HG02623 (cell line): ENCODE measurements at regions not wholly inside any gene's neighbourhood (a gene's known extent, or its start where the extent isn't known, plus 50 kb on each side); places are given as distances from the start of the nearest gene placed in this dataset.
"Not testable (repeated sequence)": the region's sequence is repeated elsewhere in the genome, so short reads cannot be mapped to it uniquely, and the experiment has no call there.

Source experiments
- ATAC-seq: cut with Tn5 transposase; IDR thresholded peaks from one replicate; pipeline ENCODE4 v1.9.1; 2021; ENCODE audit warnings: moderate library complexity; ENCODE audit not compliant: unreplicated experiment

DNA sequence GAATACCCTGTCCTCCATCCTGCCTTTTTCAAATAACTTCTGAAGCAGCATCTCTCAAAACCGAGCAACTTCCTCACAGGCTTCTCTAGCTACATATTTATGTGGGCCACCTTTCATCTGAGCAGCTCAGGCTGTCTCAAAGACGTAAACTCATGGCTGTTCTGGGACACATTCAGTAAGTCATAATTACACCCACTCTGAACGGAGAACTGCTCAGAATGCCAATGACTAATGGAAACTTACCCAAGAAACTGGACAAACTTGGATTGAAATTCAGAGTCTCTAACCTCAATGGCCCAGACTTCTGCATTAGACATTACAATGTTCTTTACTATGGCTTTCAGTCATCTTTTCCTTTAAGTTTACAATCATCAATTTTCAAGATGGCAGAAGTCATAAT, 145.2 kb downstream of the RAD51AP2 start:
- no peak for ATAC-seq

DNA sequence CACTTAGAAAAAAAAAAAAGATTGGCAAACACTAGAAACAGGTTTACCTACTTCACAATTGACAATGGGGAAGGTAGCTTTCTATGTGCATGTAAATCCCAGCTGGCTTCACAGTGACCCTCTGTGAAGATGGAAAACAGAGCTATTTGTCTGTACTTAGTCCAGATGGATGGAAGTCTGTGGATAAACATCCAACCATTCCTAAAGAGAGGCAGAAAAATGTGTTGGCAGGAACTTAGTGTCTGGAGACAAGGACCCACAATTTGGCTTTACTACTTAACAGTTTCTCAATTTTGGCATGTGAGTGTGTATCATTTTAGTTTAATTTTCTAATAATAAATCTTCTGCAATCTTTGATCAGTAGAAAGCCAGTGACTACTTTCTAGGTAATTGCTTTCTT, 154.4 kb downstream of the RAD51AP2 start:
- ATAC-seq: no peak

DNA sequence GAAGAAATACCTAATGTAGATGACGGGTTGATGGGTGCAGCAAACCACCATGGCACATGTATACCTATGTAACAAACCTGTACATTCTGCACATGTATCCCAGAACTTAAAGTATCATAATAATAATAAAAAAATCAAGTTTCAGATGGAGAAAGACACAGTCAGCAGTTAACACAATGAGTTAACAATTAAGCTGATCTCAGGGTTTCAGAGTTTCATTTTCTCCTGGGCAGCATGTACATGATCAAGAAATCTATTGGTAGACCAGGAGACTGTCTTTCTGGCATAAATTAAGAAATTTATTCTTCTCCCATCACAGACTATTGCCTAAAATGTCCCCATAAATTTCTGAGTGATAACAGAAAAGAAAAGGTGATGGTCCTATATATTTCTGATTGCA, 155.3 kb downstream of the RAD51AP2 start:
- no peak for ATAC-seq

DNA sequence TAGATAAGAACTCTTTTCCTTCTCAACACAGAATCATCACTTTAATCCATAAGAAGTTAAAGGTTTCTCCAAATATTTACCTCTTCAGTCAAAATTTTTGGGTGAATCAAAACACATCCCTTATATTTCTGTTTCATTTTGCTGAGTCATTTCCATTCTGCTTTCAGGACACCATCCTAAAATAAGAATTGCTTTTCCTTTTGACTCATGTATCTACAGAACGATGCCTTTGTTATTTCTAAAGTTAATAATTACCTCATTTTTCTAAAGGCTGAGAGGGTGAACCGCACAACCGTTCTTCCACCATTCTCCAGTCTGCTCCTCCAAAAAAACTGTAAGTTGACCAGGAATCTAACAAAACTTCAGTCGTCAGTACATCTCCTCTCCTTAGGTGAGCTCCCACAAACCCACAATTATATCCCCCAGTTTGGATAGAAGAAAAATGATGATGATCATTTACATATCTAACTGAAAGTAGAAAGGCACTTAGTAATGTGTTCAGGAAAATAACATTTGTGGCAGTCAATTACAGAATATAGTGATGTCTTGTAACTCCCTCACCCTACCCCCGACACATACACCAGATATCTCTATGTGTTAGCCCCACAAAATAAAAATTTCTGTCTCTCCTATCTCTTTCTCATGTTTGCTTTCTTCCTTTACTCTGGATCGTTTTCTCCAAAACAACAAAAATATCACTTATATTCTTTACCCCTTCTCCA, 162.5 kb downstream of the RAD51AP2 start:
- ATAC-seq: peak; percentile 85

DNA sequence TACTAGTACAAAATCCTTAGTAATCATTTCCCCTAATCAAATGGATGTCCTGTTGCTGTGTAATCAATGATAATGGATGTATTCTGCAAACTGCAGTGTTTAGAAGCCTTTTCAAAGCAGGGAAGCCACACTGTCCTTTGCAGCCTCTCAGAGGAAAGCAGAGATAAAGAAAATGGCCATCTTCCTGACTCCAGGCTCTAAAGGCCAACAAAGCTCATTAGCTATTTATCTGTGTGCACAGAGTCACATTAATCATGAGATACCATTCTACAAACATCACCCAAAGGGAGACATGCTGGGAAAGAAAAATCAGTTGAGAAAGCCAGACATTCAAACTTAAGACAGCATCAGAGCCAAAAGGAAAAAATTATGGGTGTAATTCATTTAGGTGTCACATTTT, 165.0 kb downstream of the RAD51AP2 start:
- ATAC-seq: no peak

DNA sequence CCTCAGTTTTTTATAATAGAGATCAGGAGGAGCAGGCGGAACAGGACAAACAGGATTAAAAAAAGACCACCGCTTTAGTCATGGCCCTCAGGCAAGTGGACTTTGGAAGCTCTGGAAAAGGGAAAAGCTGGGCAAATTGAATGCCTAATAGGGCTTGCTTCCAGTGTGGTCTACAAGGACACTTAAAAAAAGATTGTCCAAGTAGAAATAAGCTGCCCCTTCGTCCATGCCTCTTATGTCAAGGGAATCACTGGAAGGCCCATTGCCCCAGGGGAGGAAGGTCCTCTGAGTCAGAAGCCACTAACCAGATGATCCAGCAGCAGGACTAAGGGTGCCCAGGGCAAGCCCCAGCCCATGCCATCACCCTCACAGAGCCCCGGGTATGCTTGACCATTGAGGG, 175.5 kb downstream of the RAD51AP2 start:
- not testable (repeated sequence) for ATAC-seq

DNA sequence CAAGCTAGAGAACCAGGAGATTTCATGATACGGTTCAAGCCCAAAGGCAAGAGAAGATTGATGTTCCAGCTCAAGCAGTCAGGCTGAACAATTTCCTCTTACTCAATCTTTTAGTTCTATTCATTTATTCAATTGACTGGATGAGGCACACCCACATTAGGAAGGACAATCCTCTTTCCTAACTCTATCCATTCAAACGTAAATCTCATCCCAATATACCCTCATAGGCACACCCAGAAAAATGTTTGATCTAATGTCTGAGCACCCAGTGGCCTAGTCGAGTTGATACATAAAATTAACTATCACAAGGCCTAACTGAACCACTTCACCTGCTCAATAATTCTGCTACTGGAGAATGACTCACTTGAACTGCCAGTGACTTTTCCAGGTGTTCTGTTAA, 180.7 kb downstream of the RAD51AP2 start:
- ATAC-seq: no peak

DNA sequence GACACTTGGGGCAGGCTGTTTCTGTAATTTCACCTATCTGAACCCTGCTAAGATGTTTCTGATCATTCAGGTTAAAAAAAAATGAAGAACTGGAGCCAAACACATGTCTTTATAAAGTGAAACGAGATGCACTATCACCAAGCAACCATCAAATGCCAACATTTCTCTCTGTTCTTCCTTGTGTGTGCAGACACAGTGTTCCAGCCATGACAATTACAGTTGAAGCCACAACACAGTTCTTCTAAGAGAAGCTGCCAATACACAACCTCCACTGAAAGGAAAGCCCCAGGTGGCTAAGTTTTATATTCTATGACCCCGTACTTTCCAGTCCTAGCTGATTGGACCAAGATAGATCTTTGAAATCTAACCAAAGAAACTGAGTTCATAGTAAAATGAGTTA, 181.8 kb downstream of the RAD51AP2 start:
- ATAC-seq: no peak

DNA sequence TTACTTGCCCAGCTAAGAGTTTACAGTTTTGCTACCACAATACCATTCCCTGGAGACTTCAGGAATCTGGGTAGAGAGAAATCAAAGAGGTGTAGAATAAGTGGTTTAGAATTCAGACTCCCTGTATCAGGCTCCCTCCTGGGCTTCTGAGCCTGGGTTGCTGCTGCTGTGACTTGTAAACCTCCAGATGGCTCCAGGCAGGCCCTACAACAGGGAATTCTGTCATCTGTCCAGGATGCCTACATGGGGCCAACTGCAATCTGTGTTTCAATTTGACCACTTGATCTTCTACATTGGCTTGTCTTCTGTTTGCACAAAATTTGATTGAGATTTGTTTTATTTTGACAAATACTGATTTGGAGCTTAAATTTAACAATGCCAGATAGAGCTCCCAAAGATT, 183.9 kb downstream of the RAD51AP2 start:
- no peak for ATAC-seq

DNA sequence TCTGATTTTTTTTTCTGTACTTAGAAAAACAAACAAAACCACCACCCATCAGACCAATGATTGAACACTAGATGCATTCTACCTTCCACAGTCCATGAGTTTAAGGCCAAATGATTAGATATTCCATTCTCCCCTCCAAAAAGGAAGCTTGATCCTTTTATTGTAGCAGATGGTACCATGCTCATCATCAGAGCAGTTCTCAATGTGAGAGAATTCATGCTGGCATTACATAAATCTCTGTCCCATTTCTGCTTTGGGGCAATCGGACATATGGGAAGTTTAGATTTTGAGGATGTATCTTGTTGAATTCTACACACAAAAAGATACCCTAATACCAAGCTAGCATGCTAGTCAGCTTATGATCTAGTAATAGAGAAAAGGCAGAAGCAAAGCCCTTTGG, 186.6 kb downstream of the RAD51AP2 start:
- ATAC-seq: no peak

DNA sequence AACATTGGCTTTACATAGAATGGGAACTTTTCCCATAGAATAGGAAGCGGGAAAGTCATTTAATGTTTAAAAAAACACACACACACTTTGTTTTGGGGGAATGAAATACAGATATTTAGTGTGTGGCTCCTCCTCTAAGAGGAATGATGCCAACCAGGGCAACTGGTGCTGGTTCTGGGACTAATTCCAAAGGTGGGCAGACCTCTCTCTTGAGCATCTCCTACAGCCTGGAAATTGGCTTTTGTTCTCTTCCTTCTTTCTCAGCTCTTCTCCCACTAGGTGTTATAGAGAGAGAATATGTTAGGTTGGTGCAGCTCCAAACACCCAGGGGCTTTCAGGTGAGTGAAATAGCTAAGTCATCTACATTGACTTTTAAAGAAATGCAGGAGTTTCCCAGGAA, 190.1 kb downstream of the RAD51AP2 start:
- no peak for ATAC-seq

DNA sequence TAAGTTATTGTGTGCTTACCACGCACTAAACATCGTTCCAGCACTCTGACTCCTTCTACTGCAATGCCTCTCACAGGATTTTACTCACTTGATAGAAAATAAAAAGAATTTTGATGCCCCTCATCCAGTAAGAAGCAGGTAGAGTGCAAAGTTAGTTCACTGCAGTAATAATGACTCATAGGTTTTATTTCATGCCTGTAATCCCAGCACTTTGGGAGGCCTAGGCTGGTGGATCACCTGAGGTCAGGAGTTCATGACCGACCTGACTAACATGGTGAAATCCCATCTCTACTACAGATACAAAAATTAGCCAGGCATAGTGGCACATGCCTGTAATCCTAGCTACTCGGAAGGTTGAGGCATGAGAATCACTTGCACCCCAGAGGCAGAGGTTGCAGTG, 190.6 kb downstream of the RAD51AP2 start:
- no peak for ATAC-seq

DNA sequence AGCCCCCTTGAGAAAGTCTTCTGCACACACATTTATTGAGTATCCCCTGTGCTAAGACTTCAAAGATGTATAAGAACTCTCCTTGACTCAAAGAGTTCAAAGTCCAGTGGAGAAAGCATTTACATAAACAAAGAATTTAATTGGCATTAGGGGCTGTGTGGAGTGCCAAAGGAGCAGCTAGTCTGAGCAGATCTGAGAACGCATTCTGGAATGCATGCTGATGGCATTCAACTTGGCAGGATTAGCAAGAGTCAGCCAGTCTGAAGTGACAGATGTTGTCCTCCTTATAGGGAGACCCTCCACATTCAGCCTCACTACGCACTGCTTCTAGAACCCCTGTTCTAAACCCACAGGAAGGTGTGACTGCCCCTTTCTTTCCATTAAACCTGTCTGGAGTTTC, 191.5 kb downstream of the RAD51AP2 start:
- ATAC-seq: no peak

DNA sequence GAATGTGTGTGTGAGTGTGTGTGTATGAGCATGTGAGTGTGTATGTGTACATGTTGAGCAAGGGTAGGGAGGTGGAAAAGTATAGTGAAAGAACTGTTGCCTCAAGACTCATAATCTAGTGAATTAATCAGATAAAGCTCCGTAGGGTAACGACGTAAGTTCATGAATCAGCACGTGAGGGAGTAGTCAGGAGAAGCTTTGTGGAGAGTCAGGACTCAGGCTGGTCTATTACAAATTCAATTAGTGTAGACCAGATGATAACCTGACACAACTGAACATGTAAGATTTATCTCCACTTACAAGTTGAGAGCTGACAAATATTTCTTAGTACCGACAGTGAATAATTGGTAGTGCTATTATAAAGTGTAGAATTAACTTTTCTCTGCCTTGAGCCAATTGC, 194.5 kb downstream of the RAD51AP2 start:
- ATAC-seq: no peak

DNA sequence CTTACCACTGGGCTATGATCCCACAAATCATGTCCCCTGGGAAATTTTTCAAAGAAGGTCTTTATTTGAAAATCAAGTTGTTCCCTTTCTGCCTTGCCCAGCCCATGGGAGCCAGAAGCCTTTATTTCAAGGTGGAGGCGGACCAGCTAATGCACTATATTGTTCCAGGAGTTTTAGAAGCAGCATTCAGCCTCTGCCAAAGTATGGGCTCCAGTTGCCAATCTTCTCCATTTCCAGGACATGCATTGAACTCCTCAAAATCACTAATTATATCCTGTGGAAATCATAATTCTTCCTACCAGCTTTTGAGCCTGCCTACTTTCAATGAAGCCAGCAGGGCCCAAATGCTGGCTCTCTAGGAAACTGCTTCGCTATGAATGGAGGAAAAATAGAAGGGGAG, 195.8 kb downstream of the RAD51AP2 start:
- no peak for ATAC-seq

DNA sequence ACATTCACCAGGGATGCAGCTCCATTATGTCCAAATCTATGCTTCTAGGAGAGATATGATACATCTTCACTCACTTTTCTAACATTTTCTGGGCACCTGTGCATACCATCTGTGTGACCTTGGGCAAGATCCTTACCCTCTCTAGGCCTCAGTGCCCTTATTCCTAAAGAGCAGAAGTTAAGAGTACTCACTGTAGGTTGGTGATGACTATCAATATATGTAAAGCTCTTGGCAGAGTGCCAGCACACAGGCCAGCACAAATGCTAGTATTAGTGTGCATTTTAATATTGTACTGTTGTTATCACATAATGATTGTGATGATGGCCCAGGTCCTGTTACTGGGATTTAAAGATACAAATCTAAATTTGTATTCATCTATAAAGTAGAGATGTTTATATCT, 199.2 kb downstream of the RAD51AP2 start:
- ATAC-seq: no peak

DNA sequence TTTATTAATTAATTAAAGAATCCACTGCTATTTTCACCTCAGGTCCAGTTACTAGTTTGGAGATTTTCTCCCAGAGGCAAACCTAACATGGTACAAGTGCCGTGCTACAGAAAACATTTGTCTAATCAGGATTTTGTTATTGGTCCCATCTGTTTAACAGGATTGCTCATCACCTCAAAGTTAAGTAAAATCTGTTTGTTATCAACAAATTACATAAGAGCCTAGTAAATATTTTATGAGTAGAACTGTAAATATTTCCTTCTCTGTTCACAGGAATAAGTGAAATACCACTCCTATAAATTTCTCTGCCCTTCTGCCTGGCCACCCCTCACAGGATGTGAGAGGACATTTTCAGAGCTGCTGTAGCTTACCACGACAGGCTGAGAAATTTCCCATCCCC, 200.2 kb downstream of the RAD51AP2 start:
- ATAC-seq: no peak

DNA sequence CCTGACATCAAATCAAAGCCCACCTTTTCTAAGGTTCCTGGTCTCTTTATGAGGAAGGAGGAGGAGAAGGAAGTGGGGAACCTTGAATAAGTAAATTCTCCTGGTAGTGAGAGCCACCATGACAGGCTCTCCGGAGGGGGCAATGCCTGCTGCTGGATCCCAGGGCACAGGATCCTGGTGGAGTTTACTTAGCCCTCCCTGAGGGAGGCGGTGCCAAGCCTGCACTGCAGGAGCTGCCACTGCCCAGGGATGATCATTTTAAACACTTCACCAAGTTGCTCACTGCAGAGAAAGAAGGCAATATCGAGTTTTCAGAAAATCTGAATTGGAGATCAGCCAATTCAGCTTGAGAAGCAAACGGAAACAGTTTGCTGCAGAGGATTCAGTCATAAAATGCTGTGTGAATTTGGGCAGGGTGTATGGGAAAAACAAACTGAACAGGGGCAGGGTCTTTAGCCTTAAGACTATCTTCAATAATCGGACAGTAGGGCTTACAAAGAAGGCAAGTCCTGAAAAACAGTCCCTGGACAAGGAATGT, 200.7 kb downstream of the RAD51AP2 start:
- no peak for ATAC-seq

DNA sequence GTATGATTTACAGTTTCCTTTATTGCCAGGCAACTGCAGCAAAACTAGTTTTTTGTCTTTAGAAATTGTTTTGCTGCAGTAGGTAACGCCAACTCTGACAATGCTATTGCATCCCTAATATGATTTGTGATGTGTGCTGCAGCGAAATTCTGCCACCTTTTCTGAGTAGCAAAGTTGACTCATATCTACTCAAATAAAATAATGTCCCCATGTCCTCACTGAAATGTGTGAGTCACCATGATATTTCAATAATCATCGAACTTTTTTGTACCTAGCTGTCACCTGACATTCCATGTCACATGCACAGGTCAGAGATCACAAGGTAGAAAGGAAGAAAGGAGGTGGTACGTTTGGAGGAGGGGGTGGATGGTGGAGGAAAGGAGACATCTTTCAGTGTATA, 205.0 kb downstream of the RAD51AP2 start:
- ATAC-seq: no peak

DNA sequence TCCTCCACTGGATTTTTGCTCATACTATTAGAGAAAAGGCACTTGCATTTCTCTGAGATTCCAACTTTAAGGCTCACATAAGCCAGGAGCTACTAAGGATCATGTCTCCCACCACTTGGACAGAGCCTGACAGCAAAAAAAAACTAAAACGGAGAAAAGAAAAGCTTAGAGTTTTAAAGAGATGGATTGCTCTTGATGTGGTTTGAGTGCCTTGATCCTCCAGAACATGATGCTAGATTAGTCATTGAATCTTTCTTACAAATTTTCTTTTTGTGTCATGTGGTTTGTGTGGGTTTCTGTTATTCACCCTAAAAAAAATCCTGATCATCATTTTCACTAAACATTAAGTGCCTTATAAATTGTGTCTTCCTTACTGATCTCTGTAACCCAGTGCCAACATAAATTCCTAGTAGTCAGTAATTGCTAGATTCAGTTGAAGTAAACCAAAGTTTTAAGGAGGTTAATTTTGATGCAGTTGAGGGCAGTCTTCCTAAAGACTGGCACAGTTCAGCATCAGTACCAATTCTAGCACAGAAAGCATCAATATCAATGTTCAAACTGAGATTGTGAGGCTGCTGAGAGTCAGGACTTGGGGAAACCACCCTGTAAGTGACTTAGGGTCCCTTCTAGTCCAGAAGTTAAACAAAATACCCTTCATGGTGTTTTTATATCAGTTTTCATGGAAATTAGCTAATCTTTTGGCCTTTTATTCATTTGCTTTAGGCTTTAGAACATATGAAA, 206.3 kb downstream of the RAD51AP2 start:
- ATAC-seq: no peak

DNA sequence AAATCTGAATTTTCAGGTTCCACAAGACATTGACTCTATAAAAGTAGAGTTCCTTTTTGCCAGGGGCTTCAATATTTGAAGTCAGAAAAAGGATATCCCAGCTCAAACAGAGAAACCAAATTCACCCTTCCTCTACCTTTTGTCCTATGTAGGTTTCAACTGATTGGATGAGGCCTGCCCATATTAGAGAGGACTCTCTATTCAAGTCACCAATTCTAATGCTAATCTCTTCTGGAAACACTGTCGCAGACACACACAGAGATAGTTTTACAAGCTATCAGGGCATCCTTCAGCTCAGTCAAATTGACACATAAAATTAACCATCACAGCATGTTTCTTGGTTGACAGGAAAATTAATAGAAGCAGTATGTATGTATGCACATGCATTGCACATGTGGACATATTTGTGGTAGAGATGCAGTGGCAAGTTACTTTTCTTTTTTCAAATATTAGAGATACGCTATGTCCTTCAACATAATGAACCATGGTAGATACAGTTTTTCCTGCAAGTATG, 207.1 kb downstream of the RAD51AP2 start:
- ATAC-seq: no peak

DNA sequence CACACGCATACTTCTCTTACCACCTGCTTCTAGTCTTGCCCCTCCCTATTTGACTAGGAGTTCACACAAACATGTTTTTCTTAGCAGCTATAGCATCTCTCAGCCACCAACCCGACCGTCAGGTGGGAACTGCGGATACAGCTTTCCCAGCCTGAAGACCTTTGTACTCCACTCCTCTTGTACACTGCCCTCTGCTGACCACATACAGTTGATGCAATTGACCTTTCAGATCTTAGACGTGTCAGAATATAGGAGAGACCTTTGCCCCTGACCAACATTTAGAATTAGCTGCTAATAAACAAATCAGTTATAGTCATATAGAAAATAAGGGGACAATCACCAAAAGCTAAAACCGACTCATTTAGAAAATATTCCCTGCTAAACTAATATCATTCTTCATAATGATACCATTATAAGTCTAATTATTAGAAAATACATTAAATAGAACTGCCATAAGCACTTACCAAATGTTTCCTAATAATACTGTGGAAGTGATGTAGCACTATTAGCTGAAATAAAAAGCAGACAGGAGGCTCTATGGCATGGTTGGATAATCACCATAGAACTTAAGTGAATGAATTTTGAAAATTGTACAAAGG, 208.4 kb downstream of the RAD51AP2 start:
- ATAC-seq: peak; percentile 89
